ENCODE measurements at regions not wholly inside any gene's neighbourhood (a gene's known extent, or its start where the extent isn't known, plus 50 kb on each side); places are given as distances from the start of the nearest gene placed in this dataset.
"Not testable (repeated sequence)": the region's sequence is repeated elsewhere in the genome, so short reads cannot be mapped to it uniquely, and the experiment has no call there.

GRCh38 chr13:62168891-62169290 lies 753.2 kb upstream of the PCDH20 start:
- DNase-seq (ENCODE audit: low read depth, low spot score) = no peak
- H3K27ac ChIP-seq = no peak overlapping the region

GRCh38 chr13:62167650-62168172 lies 752.1 kb upstream of the PCDH20 start:
- H3K27ac ChIP-seq = no peak overlapping the region
- peak; percentile 0 for DNase-seq (ENCODE audit: low read depth, low spot score)

- no peak for DNase-seq (ENCODE audit: low read depth, low spot score)
- no peak overlapping the region for H3K27ac ChIP-seq
Measured at GRCh38 chr13:62162860-62163259, 747.2 kb upstream of the PCDH20 start.

- no peak overlapping the region for H3K27ac ChIP-seq
- DNase-seq (ENCODE audit: low read depth, low spot score) = no peak
Measured at GRCh38 chr13:62158520-62158919, 742.9 kb upstream of the PCDH20 start.

- DNase-seq (ENCODE audit: low read depth, low spot score) = not testable (repeated sequence)
Measured at GRCh38 chr13:62151724-62152123, 736.1 kb upstream of the PCDH20 start.

GRCh38 chr13:62142048-62142447 lies 726.4 kb upstream of the PCDH20 start:
- DNase-seq (ENCODE audit: low read depth, low spot score) = no peak
- no peak overlapping the region for H3K27ac ChIP-seq

More at GRCh38 chr13:62151724-62152123, 736.1 kb upstream of the PCDH20 start:
- not testable (repeated sequence) for H3K27ac ChIP-seq

- DNase-seq (ENCODE audit: low read depth, low spot score) = no peak
- no peak overlapping the region for H3K27ac ChIP-seq
Measured at GRCh38 chr13:62139597-62139996, 723.9 kb upstream of the PCDH20 start.

GRCh38 chr13:62137629-62138405 lies 722.2 kb upstream of the PCDH20 start:
- no peak for DNase-seq (ENCODE audit: low read depth, low spot score)
- H3K27ac ChIP-seq = no peak overlapping the region

GRCh38 chr13:62131604-62132003 lies 716.0 kb upstream of the PCDH20 start:
- no peak for DNase-seq (ENCODE audit: low read depth, low spot score)
- H3K27ac ChIP-seq = no peak overlapping the region

- no peak for DNase-seq (ENCODE audit: low read depth, low spot score)
- no peak overlapping the region for H3K27ac ChIP-seq
Measured at GRCh38 chr13:62130062-62130970, 714.7 kb upstream of the PCDH20 start.

GRCh38 chr13:62129000-62129551 lies 713.4 kb upstream of the PCDH20 start:
- no peak for DNase-seq (ENCODE audit: low read depth, low spot score)
- H3K27ac ChIP-seq = no peak overlapping the region

- DNase-seq (ENCODE audit: low read depth, low spot score) = no peak
- no peak overlapping the region for H3K27ac ChIP-seq
Measured at GRCh38 chr13:62126400-62126799, 710.8 kb upstream of the PCDH20 start.

- no peak for DNase-seq (ENCODE audit: low read depth, low spot score)
- no peak overlapping the region for H3K27ac ChIP-seq
Measured at GRCh38 chr13:62125451-62125850, 709.8 kb upstream of the PCDH20 start.

- no peak for DNase-seq (ENCODE audit: low read depth, low spot score)
- no peak overlapping the region for H3K27ac ChIP-seq
Measured at GRCh38 chr13:62123409-62123808, 707.8 kb upstream of the PCDH20 start.

- H3K27ac ChIP-seq = no peak overlapping the region
- no peak for DNase-seq (ENCODE audit: low read depth, low spot score)
Measured at GRCh38 chr13:62122434-62122833, 706.8 kb upstream of the PCDH20 start.

GRCh38 chr13:62119739-62120700 lies 704.4 kb upstream of the PCDH20 start:
- H3K27ac ChIP-seq = no peak overlapping the region
- no peak for DNase-seq (ENCODE audit: low read depth, low spot score)

GRCh38 chr13:62115831-62116230 lies 700.2 kb upstream of the PCDH20 start:
- no peak overlapping the region for H3K27ac ChIP-seq
- no peak for DNase-seq (ENCODE audit: low read depth, low spot score)

- H3K27ac ChIP-seq = no peak overlapping the region
- DNase-seq (ENCODE audit: low read depth, low spot score) = no peak
Measured at GRCh38 chr13:62113179-62113578, 697.5 kb upstream of the PCDH20 start.

- no peak for DNase-seq (ENCODE audit: low read depth, low spot score)
Measured at GRCh38 chr13:62110079-62110478, 694.4 kb upstream of the PCDH20 start.

GRCh38 chr13:62104136-62104535 lies 688.5 kb upstream of the PCDH20 start:
- not testable (repeated sequence) for DNase-seq (ENCODE audit: low read depth, low spot score); H3K27ac ChIP-seq

More at GRCh38 chr13:62110079-62110478, 694.4 kb upstream of the PCDH20 start:
- H3K27ac ChIP-seq = no peak overlapping the region
